Smooth muscle cell (in vitro differentiated cells): ENCODE measurements at regions not wholly inside any gene's neighbourhood (a gene's known extent, or its start where the extent isn't known, plus 50 kb on each side); places are given as distances from the start of the nearest gene placed in this dataset.

Experiments
- DNase-seq: peaks from one replicate; lab custom pipeline; 2025; ENCODE audit not compliant: unreplicated experiment; lab: John Stamatoyannopoulos, UW
- H2AFZ ChIP-seq: fragments of 200-600 bp; sonication (generic); 2 replicates; pipeline ENCODE4 v1.6.0; 2016; ENCODE audit warnings: antibody characterized with exemption, low read depth, mild to moderate bottlenecking
- H3F3A ChIP-seq: fragments of 200-600 bp; sonication (generic); 2 replicates; pipeline ENCODE4 v1.6.0; 2017; ENCODE audit warnings: antibody characterized with exemption, low read depth
- H3K27ac ChIP-seq: fragments of 200-600 bp; sonication (generic); 2 replicates; pipeline ENCODE4 v1.5.1; 2016; ENCODE audit warnings: low read depth, mild to moderate bottlenecking
- H3K27me3 ChIP-seq: fragments of 200-600 bp; sonication (generic); 2 replicates; pipeline ENCODE4 v1.6.1; 2016; ENCODE audit warnings: low read depth, mild to moderate bottlenecking
- H3K36me3 ChIP-seq: fragments of 200-600 bp; sonication (generic); 2 replicates; pipeline ENCODE4 v1.5.1; 2016; ENCODE audit warnings: low read depth
- H3K4me1 ChIP-seq: fragments of 200-600 bp; sonication (generic); 2 replicates; pipeline ENCODE4 v1.5.1; 2016; ENCODE audit warnings: low read depth
- H3K4me2 ChIP-seq: fragments of 200-600 bp; sonication (generic); 2 replicates; pipeline ENCODE4 v1.6.0; 2016; ENCODE audit warnings: mild to moderate bottlenecking
- H3K4me3 ChIP-seq: fragments of 200-600 bp; sonication (generic); 2 replicates; pipeline ENCODE4 v1.5.1; 2016; ENCODE audit warnings: mild to moderate bottlenecking
- H3K79me2 ChIP-seq: fragments of 200-600 bp; sonication (generic); 2 replicates; pipeline ENCODE4 v1.6.0; 2016; ENCODE audit warnings: low read depth, mild to moderate bottlenecking
- H3K9ac ChIP-seq: fragments of 200-600 bp; sonication (generic); 2 replicates; pipeline ENCODE4 v1.6.0; 2016; ENCODE audit warnings: low read depth
- H3K9me3 ChIP-seq: fragments of 200-600 bp; sonication (generic); replicated peaks from 2 replicates; pipeline ENCODE4 v1.5.1; 2016; ENCODE audit warnings: low read depth
- H4K20me1 ChIP-seq: fragments of 200-600 bp; sonication (generic); 2 replicates; pipeline ENCODE4 v1.6.0; 2016; ENCODE audit warnings: low read depth
- WGBS: methylation state at CpG from one replicate; pipeline ENCODE4 v1.1.7; 2016; ENCODE audit warnings: low lambda C conversion rate; 5-methylcytosine and 5-hydroxymethylcytosine counted together
- TF ChIP-seq, protein P1 (sequence below): fragments of 200-600 bp; sonication (generic); IDR thresholded peaks from 2 replicates; pipeline ENCODE4 v1.5.1; 2017; ENCODE audit warnings: borderline replicate concordance, mild to moderate bottlenecking, antibody characterized with exemption; ENCODE audit not compliant: insufficient read depth, poor library complexity, severe bottlenecking

GRCh38 chr15:67968966-67969365 is 85.1 kb upstream of the PIAS1 start:
- H3K4me3 ChIP-seq = no peak overlapping the region
- no peaks in the 10 kb centered on the region for H3K27me3 ChIP-seq
- DNase-seq = no peak
- H3K36me3 ChIP-seq = no peaks in the 10 kb centered on the region
- no peaks in the 10 kb centered on the region for H3K79me2 ChIP-seq
- no peaks in the 10 kb centered on the region for H3F3A ChIP-seq
- peaks cover 19% of the 10 kb centered on the region for H3K4me1 ChIP-seq
- no peak overlapping the region for H3K9ac ChIP-seq
- no peaks in the 10 kb centered on the region for H4K20me1 ChIP-seq
- 60% methylated on average over 3 of the region's 3 CpGs for WGBS
- TF ChIP-seq, protein P1, sequence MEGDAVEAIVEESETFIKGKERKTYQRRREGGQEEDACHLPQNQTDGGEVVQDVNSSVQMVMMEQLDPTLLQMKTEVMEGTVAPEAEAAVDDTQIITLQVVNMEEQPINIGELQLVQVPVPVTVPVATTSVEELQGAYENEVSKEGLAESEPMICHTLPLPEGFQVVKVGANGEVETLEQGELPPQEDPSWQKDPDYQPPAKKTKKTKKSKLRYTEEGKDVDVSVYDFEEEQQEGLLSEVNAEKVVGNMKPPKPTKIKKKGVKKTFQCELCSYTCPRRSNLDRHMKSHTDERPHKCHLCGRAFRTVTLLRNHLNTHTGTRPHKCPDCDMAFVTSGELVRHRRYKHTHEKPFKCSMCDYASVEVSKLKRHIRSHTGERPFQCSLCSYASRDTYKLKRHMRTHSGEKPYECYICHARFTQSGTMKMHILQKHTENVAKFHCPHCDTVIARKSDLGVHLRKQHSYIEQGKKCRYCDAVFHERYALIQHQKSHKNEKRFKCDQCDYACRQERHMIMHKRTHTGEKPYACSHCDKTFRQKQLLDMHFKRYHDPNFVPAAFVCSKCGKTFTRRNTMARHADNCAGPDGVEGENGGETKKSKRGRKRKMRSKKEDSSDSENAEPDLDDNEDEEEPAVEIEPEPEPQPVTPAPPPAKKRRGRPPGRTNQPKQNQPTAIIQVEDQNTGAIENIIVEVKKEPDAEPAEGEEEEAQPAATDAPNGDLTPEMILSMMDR = no peak
- no peak overlapping the region for H3K27ac ChIP-seq
- H2AFZ ChIP-seq = peak overlapping the region; percentile 97
- H3K9me3 ChIP-seq = no peaks in the 10 kb centered on the region
- peak overlapping the region; percentile 90 for H3K4me2 ChIP-seq

- no peak overlapping the region for H3K4me3 ChIP-seq
- H3K36me3 ChIP-seq = no peaks in the 10 kb centered on the region
- DNase-seq = no peak
- 98% methylated on average over 3 of the region's 3 CpGs for whole genome bisulfite sequencing
- no peaks in the 10 kb centered on the region for H3F3A ChIP-seq
- H3K4me2 ChIP-seq = no peak overlapping the region
- H3K9me3 ChIP-seq = no peaks in the 10 kb centered on the region
- H3K27me3 ChIP-seq = no peaks in the 10 kb centered on the region
- no peak overlapping the region for H3K9ac ChIP-seq
- peaks cover 19% of the 10 kb centered on the region for H3K4me1 ChIP-seq
- H3K27ac ChIP-seq = no peak overlapping the region
- TF ChIP-seq, protein P1 = no peak
- H3K79me2 ChIP-seq = no peaks in the 10 kb centered on the region
- no peak overlapping the region for H2AFZ ChIP-seq
- H4K20me1 ChIP-seq = no peaks in the 10 kb centered on the region
These were observed 84.2 kb upstream of the PIAS1 start for GRCh38 chr15:67969892-67970291.

- WGBS = 70% methylated on average over 4 of the region's 4 CpGs
- Histone ChIP-seq H3K4me1 (peaks cover 19% of the 10 kb centered on the region), H2AFZ (no peak overlapping the region), H3K79me2 (no peaks in the 10 kb centered on the region), H3K9ac (no peak overlapping the region), H3K4me3 (no peak overlapping the region), H3K27me3 (no peaks in the 10 kb centered on the region), H3F3A (no peaks in the 10 kb centered on the region), H4K20me1 (no peaks in the 10 kb centered on the region), H3K9me3 (no peaks in the 10 kb centered on the region), H3K36me3 (no peaks in the 10 kb centered on the region), H3K4me2 (no peak overlapping the region), H3K27ac (no peak overlapping the region)
- TF ChIP-seq, protein P1 = no peak
- DNase-seq = no peak
These were observed 81.7 kb upstream of the PIAS1 start for GRCh38 chr15:67972377-67972776.

- Histone ChIP-seq H3K79me2 (no peaks in the 10 kb centered on the region), H3K36me3 (no peaks in the 10 kb centered on the region), H3K4me3 (no peak overlapping the region), H2AFZ (no peak overlapping the region), H4K20me1 (no peaks in the 10 kb centered on the region), H3K4me2 (no peak overlapping the region), H3K9me3 (no peaks in the 10 kb centered on the region), H3K27ac (no peak overlapping the region), H3K9ac (no peak overlapping the region), H3K27me3 (no peaks in the 10 kb centered on the region), H3K4me1 (peaks cover 8% of the 10 kb centered on the region), H3F3A (no peaks in the 10 kb centered on the region)
- TF ChIP-seq, protein P1 = no peak
- no peak for DNase-seq
- WGBS = 92% methylated on average over 4 of the region's 4 CpGs
These were observed 80.3 kb upstream of the PIAS1 start for GRCh38 chr15:67973846-67974245.
